GM12874 (cell line): ENCODE measurements at regions not wholly inside any gene's neighbourhood (a gene's known extent, or its start where the extent isn't known, plus 50 kb on each side); places are given as distances from the start of the nearest gene placed in this dataset.

ENCODE experiments used
- TF ChIP-seq, protein P1 (sequence below): IDR thresholded peaks from 2 replicates; pipeline ENCODE4 v1.5.1; 2011; ENCODE audit warnings: low read depth, mild to moderate bottlenecking, control low read depth, low read length, moderate library complexity; ENCODE audit not compliant: insufficient read depth

DNA sequence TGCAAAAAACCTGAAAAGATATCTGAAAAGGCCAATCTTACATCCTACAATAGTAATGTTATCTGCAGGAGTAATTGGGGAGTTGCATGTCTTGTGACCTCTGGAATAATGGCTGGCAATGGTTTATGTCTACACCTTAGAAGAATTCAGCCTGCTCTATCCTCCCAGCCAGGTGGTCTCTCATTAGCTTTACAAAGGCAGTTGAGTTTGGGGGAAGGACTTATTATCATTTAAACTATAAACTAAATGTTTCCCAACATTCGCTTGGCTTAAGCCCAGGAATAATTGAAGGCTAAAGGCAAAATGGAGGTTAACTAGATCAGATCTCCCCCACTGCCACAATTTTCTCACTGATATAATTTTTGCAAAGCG, 158.4 kb upstream of the SFSWAP start:
- TF ChIP-seq, protein P1, sequence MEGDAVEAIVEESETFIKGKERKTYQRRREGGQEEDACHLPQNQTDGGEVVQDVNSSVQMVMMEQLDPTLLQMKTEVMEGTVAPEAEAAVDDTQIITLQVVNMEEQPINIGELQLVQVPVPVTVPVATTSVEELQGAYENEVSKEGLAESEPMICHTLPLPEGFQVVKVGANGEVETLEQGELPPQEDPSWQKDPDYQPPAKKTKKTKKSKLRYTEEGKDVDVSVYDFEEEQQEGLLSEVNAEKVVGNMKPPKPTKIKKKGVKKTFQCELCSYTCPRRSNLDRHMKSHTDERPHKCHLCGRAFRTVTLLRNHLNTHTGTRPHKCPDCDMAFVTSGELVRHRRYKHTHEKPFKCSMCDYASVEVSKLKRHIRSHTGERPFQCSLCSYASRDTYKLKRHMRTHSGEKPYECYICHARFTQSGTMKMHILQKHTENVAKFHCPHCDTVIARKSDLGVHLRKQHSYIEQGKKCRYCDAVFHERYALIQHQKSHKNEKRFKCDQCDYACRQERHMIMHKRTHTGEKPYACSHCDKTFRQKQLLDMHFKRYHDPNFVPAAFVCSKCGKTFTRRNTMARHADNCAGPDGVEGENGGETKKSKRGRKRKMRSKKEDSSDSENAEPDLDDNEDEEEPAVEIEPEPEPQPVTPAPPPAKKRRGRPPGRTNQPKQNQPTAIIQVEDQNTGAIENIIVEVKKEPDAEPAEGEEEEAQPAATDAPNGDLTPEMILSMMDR, result no peak

DNA sequence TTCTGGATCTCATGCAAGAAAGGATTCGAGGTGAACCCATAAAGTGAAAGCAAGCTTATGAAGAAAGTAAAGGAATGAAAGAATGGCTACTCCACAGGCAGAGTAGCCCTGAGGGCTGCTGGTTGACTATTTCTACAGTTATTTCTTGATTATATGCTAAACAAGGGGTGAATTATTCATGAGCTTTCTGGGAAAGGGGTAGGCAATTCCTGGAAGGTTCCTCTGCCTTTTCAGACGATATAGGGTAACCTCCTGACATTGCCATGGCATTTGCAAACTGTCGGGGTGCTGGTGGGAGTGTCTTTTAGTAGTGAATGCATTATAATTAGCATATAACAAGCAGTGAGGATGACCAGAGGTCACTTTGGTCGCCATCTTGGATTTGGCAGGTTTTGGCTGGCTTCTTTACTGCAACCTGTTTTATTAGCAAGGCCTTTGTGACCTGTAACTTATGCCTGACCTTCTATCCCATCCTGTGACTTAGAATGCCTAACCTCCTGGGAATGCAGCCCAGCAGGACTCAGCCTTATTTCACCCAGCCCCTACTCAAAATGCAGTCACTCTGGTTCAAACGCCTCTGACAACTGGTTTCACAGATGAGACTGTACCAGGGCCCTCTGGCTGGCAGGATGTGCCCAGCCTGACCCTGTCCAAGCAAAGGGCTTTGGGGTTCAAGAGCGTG, 157.7 kb upstream of the SFSWAP start:
- TF ChIP-seq, protein P1, result no peak

DNA sequence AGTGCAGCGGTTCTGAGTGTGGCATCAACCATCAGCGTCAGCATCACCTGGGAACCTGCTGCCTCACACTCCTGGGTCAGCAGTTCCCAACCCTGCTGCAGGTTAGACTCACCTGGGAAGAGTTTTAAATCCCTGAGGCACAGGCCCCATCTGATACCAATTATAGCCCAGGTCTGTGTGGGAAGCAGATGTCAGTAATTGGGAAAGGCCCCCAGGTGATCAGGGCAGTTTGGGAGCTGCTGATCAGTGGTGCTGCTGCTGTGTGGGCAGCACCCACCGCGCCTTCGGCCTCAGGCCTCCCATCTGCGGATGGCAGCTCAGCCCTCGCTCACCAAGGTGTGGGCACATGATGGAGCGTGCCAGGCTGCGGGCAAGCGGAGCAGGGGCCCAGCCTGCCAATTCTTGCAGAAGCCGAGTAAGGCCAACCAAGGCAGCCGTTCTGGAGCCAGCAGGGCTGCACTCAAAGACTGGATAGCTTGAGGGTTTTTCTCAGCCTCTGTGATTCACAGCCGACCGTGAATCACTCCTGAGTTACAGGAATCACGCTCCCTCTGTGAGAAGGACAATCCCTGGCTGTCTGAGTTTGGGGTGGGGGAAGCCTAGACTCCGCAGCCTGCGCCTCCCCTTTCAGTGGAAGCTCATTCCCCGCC, 155.6 kb upstream of the SFSWAP start:
- TF ChIP-seq, protein P1, result no peak

DNA sequence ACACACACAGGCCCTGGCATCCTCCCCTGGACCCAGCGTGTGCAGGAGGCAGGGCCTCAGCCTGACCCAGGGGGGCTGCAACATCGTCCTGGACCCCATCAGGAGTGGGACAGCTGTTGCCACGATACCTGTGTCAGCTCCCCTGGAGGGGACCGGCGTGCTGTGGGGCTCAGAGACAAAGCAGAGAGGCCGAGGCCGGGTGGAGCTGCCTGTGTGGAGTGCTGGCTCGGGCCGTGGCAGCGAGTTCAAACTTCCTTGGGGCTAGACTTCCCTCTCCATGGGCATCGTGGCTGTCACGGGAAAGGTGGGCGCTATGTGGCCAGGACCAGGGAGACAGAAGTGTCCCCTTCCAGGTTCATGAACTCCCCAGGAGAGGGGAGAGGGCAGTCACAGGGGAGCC, 155.0 kb upstream of the SFSWAP start:
- TF ChIP-seq, protein P1, result no peak

DNA sequence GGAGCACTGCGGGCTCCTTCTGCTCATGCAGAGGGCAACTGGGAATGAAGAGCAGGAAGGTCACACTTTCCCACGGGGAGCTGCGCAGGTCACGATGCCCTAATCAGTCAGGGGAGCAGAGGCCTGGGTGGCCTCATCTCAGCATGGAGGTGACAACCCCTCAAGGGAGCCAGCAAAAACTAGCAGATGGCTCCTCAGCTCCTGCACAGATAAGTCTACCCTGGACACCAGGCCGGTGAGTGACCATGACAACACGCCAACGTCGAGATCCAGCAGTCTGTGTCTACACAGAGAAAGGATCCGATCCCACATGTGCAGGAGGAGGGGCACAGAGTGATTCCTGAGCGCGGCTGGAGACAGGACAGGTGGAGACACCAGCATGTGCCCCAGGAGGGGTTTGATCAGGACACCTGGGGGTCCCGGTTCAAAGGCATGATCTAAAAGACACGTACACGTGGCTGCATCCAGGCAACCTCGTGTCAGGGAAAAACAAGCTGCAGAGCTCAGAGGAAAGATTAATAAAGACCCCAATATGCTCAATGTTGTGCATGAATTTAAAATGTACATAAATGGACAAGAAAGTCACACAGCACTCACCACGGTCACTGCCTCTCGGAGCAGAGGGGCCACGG, 153.7 kb upstream of the SFSWAP start:
- TF ChIP-seq, protein P1, result no peak

DNA sequence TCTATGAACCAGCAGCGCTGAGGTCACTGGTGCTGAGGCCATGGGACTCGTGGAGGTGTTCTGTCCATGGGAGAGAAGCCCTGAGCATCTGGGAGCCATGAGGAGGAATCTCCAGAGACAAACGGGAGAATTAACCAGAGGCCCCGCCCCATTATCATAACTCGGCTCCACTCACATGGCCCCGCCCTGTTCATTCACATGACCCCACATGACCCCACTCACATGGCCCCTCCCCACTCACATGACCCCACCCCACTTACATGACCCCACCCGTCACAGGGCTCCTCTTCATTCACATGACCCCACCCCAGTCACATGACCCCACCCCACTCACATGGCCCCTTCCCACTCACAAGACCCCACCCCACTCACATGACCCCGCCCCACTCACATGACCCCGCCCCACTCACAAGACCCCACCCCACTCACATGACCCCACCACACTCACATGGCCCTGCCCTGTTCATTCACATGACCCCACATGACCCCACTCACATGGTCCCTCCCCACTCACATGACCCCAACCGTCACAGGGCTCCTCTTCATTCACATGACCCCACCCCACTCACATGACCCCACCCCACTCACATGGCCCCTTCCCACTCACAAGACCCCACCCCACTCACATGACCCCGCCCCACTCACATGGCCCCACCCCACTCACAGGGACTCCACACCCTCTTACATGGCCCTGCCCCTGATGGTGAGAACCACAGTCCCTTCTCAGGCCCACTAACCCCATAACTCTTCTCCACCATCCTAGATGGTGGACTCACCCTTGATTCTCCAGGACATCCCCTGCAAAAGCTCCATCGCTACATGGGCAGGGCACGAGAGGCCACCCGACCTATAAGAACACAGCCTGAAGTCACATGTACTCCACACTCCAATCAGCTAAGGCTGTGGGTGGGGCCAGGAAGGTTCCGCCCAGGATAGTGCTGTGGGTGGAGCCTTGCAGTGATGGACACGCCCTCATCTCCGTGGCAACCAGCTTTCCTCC, 151.1 kb upstream of the SFSWAP start:
- TF ChIP-seq, protein P1, result no peak
